ENCODE measurements at regions not wholly inside any gene's neighbourhood (a gene's known extent, or its start where the extent isn't known, plus 50 kb on each side); places are given as distances from the start of the nearest gene placed in this dataset.
"Not testable (repeated sequence)": the region's sequence is repeated elsewhere in the genome, so short reads cannot be mapped to it uniquely, and the experiment has no call there.

DNA sequence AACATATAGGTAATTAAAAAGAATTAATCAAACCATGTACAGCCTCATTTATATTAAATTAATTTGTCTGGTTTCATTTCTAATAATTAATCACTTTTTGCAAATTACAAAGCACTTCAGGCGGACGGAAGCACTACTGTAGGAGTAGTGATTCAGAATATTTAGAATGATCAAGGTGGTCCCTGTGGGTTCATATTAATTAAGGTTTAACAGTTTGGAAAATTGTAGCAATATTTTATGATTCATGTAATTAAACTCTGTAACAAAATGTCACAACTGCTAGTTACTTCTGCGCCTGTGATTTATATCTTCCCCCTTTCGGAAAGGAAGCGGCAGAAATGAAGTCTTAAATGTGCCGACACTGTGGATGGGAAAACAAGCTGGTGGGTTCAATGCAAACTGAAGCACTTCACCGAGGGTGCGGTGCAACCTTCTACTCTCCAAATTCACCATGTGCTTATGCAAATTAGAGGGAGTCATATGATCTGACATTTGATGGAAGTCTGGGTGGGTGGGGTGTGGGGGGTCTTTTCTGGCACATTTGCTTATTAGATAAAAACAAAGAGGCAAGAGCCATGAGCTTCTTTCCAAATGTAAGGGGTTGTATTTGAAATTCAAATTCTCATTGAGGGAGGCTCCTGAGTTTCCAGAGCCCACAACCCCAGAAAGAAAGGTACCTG is 679.4 kb downstream of the TOX3 start:
- FAIRE-seq (no peak), DNase-seq (ENCODE audit: low spot score) (no peak)

DNA sequence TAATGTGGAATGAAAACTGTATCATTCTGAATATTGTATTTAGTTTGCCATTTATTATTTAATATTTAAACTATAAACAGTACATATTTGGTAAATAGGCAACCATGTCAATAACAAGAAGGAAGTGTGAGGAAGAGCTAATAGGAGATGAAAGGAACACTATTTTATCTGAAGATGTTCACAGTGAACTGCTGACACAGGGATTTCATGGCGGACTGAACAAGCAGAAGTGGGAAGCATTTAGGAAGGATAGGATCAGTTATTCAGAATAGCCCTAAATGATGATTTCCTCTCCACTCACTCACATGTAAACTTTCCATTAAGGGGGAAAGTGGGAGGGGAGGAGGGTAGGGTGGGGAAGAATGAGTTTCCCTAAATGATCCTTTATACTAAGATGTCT is 682.4 kb downstream of the TOX3 start:
- no peak for FAIRE-seq
- DNase-seq (ENCODE audit: low spot score) = no peak

- FAIRE-seq = no peak
- no peak for DNase-seq (ENCODE audit: low spot score)
These were observed 692.5 kb downstream of the TOX3 start for GRCh38 chr16:51854401-51854951.

DNA sequence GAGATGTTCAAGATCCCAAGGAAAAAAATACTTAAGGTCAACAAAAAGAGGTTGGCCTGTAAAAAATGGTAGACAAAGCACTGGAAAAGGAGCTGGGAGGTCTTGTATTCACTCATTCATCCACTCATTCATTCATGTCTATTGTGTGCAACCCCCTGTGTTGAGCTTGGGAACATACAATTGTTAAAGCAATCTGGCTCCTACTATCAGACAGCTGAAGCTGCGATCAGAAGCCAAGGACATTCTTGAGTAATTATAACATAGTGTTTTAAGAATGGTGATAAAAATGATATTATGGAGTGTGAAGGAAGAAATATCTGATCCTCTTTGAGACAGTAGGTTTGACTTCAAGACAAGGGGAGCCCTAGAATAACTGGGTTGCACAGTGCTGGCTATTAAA is 693.4 kb downstream of the TOX3 start:
- no peak for DNase-seq (ENCODE audit: low spot score)
- FAIRE-seq = no peak

- DNase-seq (ENCODE audit: low spot score) (no peak), FAIRE-seq (no peak)
These were observed 694.1 kb downstream of the TOX3 start for GRCh38 chr16:51852892-51853291.

- DNase-seq (ENCODE audit: low spot score) = no peak
- FAIRE-seq = no peak
These were observed 695.8 kb downstream of the TOX3 start for GRCh38 chr16:51851111-51851510.

DNA sequence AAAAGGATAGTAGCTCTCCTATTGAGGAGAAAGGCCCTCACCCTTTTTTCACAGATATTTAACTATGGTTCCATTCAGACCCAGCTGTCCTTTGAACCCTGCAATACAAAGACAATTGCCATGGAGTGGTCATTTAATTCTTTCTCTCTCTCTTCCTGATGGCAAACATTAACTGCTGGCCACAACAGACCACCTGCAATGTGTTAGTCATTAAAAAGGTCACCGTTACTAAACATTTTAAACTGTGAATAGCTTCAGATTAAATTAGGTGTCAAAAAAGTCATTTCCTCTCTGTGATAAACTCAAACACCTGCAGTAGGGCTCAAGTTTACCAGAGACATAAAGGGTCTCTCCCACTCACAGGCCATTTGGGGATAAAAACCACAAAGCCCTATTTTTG is 697.2 kb downstream of the TOX3 start:
- DNase-seq (ENCODE audit: low spot score) (no peak), FAIRE-seq (peak; percentile 79)

- DNase-seq (ENCODE audit: low spot score) (no peak), FAIRE-seq (no peak)
These were observed 694.7 kb upstream of the SALL1 start for GRCh38 chr16:51845586-51846305.

- FAIRE-seq = peak; percentile 97
- peak; percentile 94 for DNase-seq (ENCODE audit: low spot score)
These were observed 688.8 kb upstream of the SALL1 start for GRCh38 chr16:51839727-51840462.

DNA sequence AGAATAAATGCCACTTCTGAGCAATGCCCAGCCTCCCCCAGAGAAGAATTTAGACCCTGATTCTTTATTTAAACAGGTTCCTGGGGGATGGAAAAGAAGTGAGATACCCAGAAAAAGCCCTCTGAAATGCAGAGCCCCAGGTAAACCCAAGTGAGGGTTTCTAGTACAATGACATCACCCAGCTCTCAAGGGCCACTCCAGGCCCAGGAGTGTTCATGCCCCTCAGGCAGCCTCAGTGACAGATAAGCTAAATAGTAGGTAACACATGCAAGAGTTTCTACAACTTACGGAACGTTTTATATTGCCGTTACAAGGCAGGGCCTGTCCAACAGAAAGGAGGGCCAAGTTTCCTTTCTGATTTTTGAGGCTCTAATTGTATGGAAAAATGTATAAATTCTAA is 683.7 kb upstream of the SALL1 start:
- DNase-seq (ENCODE audit: low spot score) (no peak), FAIRE-seq (no peak)

GRCh38 chr16:51834133-51834532 is 683.1 kb upstream of the SALL1 start:
- no peak for FAIRE-seq

GRCh38 chr16:51831595-51832367 is 680.7 kb upstream of the SALL1 start:
- peak; percentile 92 for FAIRE-seq

More at GRCh38 chr16:51834133-51834532, 683.1 kb upstream of the SALL1 start:
- DNase-seq (ENCODE audit: low spot score) = no peak

GRCh38 chr16:51831034-51831433 is 680.0 kb upstream of the SALL1 start:
- not testable (repeated sequence) for FAIRE-seq

More at GRCh38 chr16:51831595-51832367, 680.7 kb upstream of the SALL1 start:
- DNase-seq (ENCODE audit: low spot score) = peak; percentile 22

DNA sequence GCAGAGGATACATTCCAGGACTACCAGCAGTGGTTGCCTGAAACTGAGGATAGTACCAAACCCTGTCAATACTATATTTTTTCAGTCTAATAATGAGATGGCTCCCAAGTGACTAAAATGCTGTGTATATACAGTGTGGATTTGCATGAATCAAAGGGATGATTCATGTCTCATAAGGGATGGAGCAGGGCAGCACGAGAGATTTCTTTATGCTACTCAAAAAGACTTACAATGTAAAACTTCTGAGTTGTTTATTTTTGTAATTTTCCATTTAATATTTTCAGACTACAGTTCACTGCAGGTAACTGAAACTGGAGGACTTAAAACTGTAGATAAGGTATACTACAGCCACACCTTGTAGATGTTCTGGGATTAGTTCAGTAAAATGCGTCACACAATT is 674.7 kb upstream of the SALL1 start:
- FAIRE-seq = no peak
- DNase-seq (ENCODE audit: low spot score) = no peak

More at GRCh38 chr16:51831034-51831433, 680.0 kb upstream of the SALL1 start:
- DNase-seq (ENCODE audit: low spot score) = not testable (repeated sequence)

DNA sequence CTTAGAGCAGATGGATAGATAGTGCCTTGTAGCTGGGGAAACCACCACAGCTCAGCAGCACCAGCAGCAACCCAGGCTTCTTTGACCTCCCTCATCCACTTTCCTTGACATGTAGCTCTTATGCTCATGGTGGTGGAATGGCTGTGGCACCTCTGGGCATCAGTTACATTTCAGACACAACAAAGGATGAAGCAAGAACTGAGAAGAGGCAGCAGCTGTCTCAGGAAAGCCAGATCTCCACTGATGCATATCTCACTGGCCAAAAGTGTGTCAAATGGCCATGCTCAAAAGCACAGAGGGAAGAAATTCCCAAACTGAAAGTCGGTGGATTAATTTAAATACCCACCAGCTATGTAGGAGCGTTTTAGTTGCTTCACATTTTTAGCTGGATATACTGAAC is 671.4 kb upstream of the SALL1 start:
- FAIRE-seq (no peak), DNase-seq (ENCODE audit: low spot score) (no peak)

DNA sequence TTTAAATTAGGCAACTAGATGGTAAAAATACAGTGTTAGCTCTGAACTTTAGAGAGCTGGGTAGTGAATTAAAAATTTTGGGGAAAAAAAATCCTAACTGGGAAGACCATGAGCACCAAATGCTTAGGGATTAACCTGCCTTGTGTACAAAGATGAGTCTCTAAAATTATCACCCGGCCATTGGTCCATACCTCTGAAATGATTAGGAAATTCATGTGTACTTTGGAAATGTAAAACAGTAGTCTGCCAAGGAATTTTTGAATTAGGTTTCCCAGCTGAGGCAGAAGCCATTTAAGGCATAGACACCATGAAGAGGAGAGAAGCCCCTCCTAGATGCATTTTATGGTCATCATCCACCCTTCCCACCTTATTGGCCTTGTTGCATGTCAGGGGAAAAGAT is 670.5 kb upstream of the SALL1 start:
- FAIRE-seq (no peak), DNase-seq (ENCODE audit: low spot score) (no peak)

DNA sequence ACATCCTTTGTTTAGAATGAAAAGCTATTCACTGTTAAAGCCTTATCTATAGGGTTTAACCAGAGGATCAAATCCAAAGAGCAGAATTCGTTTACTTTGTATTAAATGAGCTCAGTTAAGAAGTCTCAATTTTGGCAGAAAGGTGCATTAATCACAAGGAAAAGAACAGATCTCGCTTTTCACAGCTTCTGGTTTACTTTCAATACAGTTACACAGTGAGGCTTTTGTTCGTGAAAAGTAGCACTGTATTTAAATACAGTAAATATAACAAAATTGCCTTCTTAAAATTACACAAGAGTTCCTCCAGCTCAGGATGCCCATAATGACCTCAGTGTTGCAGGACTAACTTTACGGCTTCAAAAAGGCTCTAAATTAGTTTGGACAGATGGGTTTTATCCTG is 669.1 kb upstream of the SALL1 start:
- FAIRE-seq (no peak), DNase-seq (ENCODE audit: low spot score) (no peak)

GRCh38 chr16:51818342-51818944 is 667.4 kb upstream of the SALL1 start:
- FAIRE-seq (no peak), DNase-seq (ENCODE audit: low spot score) (peak; percentile 27)

DNA sequence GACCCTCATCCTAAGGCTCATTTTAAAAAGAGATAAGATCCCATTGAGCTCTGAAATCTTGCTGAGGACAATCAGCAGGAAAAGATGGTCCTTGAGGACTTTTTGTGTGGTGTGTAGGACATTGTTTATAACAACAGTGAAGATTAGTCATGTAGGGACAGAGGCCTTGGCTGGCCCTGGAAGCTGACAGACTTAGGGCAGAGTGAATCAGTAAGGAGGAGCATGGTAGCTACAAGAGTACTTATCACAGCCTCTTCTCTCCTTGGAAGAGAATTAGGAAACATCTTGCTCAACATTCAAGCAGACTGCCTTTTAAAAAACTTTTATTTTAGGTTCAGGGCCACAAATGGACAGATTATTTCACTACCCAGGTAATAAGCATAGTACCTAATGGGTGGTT is 665.9 kb upstream of the SALL1 start:
- no peak for DNase-seq (ENCODE audit: low spot score)
- no peak for FAIRE-seq

DNA sequence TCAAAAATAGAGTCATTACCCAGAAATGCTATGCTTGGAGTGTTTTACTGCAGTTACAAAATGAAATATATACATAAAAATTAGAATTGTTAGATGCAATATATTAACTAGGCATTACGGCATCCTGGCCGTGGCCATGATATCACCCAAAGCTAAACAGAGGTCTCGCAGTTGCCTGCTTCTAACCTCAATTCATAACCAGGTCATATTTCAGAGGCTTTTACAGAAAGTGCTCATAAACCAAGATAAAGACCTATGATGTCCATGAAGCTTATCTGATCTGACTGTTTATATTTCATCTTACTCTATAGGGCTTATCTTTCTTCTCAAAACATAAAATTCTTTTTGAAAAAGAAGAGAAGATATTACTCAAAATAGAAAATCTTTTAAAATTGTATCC is 664.5 kb upstream of the SALL1 start:
- DNase-seq (ENCODE audit: low spot score) = no peak
- no peak for FAIRE-seq

DNA sequence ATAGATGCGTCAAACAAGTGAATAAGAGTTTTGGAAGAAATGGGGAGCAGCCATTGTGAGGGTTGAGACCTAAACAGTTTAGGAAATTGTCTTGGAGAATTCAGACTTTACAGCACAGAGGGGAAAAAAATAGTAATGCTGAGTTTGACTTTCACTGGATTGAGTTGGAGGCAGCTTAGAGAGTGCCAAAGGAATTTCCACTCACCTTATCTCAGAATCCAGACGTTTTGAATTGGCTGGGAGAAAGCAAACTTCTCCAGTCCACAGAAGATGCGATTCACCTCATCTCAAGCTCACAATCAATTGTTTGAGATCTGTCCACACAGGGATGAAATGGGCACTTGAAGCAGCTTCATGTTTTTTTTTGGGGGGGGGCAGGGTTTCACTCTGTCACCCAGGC is 663.5 kb upstream of the SALL1 start:
- FAIRE-seq (no peak), DNase-seq (ENCODE audit: low spot score) (no peak)
